GM18502 (cell line): ENCODE measurements at regions not wholly inside any gene's neighbourhood (a gene's known extent, or its start where the extent isn't known, plus 50 kb on each side); places are given as distances from the start of the nearest gene placed in this dataset.

Source experiments
- ATAC-seq: cut with Tn5 transposase; IDR thresholded peaks from one replicate; pipeline ENCODE4 v1.9.1; 2021; ENCODE audit warnings: mild to moderate bottlenecking; ENCODE audit not compliant: unreplicated experiment, poor library complexity

DNA sequence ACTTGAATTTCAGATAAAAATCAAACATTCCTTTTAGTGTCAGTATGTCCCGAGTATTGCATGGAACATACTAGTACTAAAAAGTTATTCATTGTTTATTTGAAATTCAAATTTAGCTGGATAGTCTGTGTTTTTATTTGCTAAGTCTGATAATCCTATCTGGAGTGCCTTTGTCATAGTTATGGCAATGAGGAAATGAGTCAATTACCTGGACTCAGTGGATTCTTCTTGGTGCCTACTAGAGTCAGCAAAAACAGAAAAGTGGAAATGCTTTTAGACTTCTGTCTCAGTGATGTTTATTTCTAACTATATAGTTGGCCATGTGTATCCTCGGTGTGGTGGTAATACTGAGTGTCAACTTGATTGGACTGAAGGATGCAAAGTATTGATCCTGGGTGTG lies 121.3 kb upstream of the EEF1E1 start:
- ATAC-seq, result no peak

DNA sequence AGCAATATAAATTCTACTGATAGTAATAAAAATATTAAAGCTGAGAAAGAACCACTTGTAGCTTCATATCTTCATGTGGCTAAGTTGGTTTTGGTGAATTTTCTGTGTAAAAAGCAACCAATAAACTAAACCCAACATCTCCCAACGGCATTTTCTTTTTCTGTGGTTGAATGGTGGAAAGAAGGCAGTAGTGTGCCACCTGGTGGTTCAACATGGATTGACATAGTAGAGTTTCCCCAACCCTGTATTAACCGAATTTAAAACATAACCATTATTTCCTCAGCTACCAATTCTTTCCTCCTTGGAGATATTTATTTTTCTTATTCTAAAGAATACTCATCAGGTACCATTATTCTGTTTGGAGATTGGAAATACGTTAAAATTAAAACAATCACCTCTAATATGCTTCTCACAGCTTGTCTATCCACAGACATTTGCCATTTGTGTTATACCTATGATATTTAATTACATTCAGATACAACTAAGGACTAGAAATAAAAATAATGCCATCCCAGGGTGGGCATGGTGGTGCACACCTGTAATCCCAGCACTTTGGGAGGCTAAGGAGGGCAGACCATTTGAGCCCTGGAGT lies 117.1 kb upstream of the EEF1E1 start:
- ATAC-seq, result peak; percentile 80

DNA sequence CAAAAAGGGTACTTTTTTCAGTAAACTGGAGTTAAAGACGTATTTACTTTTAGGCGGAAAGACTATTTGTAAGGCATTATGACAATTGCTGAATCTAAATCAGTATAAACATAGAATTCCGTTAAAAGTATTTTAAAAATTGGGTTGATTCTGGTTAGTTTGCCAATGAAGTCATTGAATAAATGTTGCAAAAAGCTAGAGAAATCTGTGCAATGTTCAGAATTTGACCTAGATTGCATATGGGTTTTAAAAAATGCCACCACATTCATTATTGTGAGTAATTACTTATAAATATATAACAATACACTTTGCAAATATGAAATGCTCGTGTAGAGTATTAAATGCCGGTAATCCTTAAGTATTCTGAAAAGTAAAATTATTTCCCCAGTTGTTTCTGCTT lies 116.5 kb upstream of the EEF1E1 start:
- no peak for ATAC-seq

- no peak for ATAC-seq
Observed at GRCh38 chr6:8215631-8216030, 113.3 kb upstream of the EEF1E1 start.

- ATAC-seq, result no peak
Observed at GRCh38 chr6:8213995-8214394, 111.6 kb upstream of the EEF1E1 start.

GRCh38 chr6:8212720-8213434 lies 110.5 kb upstream of the EEF1E1 start:
- ATAC-seq, result no peak

GRCh38 chr6:8207869-8208191 lies 105.5 kb upstream of the EEF1E1 start:
- ATAC-seq, result no peak

DNA sequence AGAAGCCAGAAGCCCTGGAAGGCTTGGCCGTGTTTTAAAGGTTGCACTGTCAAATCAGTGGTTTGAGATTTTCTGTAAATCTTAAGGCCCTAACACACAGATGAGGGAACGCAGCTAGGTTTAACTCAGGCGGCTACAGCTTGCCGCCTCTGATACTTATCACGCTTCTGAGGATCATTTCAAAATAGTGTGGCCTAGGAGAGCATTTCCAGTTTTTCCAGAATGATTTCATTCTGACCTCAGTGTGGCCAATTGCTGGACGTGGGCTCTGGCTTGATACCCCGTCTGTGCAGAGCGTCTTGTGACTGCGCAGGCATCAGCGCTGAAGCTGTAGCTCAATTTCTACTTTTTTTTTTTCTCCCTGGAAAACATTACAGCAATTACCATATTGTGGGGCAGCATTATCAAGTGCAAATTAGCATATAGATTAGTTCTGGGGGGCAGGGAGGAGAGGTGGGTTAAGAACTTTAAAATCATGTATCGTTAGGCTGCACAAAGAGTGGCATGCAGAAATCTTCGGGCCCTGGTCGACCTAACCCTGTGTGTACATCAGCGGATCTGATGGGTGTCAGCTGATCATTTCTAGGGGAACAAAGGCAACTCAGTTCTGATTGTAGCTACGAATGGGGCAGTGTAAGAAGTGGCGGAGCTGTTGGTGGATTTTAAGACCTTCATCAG lies 105.0 kb upstream of the EEF1E1 start:
- no peak for ATAC-seq

GRCh38 chr6:8203337-8203736 lies 101.0 kb upstream of the EEF1E1 start:
- ATAC-seq, result no peak

- ATAC-seq, result no peak
Observed at GRCh38 chr6:8201679-8202078, 99.3 kb upstream of the EEF1E1 start.

- no peak for ATAC-seq
Observed at GRCh38 chr6:8200255-8200654, 97.9 kb upstream of the EEF1E1 start.

DNA sequence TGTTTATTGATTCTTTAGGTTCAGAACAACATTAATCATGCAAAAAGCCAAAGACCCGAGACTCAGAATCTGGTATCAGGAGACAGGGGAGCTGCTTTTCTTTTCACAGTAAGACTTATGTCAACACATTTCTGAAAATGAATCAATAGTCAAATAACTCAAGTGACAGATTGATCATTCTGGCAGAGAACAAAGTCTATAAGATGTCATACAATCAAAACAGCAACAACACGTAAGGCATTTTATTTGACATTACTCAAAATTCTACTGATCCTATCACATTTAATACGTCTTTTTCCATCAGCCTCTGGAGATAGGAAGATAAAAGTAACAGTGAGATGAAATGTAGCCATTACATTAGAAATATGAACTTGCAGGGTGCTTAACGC lies 93.4 kb upstream of the EEF1E1 start:
- no peak for ATAC-seq

DNA sequence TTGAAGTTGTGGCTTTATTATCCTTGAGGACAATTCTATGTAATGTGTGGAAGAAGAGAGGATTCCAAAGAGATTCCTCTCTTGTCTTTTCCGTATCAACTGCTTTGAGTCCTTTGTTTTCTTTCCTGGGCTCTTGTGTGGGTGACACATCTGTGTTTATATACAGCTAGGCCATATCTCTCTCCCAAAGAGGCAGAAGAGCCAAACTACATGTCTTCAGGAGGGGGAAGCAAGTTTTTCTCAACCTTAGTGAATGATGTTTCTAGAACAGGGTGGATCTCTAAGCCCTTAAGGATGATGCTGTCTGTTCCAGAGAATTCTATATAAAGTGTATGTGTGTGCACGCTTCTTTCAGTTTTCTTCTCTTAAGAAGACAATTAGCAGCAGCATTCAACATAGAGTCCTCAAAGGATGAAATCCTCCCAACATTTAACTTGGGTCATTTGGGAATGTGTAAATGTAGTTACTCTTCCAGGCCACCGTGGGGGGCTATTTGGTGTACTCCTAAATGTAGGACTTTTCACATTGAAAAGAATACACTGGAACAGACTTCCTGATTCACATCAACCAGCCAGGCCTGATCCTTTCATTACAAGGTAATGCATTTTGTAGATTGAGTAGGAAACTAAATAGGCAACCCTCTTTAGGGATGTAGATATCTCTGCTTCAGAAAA lies 92.8 kb upstream of the EEF1E1 start:
- ATAC-seq, result no peak

DNA sequence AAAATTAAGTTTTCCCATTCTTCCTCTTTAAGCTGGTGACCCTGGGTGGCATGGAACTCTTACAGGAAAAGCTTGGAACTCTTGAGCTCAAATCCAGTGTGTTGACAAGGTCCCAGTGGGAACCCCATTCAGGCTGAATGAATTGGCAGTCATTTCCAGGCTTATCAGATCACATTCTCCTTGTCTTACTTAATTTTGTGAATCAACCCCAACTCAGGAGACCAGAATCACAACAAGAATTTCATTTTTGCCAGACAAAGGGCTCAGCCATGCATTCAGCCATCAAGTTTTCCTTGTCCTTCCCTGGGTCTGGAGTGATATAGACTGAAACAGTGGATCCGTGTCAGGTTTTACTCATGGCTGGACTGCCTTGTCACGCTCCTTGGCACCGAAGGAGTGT lies 92.1 kb upstream of the EEF1E1 start:
- ATAC-seq, result no peak

DNA sequence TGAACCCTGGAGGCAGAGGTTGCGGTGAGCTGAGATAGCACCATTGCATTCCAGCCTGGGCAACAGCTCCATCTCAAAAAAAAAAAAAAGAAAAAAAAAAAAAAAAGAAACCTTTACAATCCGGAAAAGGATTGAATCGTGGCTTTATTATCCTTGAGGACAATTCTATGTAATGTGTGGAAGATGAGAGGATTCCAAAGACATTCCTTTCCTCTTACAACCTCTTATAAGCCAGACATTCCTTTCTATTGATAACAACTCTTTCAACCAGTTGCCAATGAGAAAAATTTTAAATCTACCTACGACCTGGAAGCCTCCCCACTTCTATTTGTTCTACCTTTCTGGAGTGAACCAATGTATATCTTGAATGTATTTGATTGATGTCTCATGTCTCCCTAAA lies 91.2 kb upstream of the EEF1E1 start:
- ATAC-seq, result no peak

DNA sequence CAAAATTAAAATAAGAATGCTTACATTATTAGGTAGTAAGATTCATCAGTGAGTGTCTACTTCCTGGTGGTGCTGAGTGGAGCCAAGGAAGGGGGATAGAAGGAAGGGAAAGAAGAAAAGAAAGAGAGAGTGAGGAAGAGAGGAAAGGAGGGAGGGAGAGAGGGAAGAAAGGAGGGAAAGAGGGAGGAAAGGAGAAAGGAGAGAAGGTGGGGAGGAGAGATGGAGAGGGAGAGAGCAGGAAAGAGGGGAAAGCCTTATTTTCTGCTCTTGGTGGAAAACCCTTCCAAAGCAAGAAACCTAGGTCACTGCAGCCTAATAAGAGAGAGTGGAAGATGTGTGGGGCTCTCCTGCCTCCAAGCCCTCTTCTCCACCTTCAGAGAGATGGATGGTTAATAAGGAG lies 90.2 kb upstream of the EEF1E1 start:
- no peak for ATAC-seq

DNA sequence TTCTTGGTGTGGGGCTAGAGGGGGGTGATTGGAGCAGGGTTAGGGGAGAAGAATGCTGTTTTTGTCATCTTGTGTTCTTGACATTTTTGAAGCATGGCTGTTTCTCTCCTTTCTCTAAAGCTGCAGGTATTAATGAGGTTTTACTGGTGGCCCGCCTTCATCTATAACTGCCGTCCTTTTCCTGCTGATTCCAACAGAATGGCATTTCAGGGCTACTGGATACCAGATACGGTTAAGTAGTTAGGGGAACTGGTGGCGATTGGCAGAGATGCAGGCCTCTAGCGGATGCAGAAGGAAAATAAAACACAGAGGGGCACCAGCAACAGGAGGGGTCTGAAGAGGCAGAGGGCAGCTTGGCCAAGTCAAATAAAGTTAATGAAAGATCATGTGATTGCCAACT lies 89.7 kb upstream of the EEF1E1 start:
- ATAC-seq, result no peak

- ATAC-seq, result no peak
Observed at GRCh38 chr6:8191629-8192028, 89.3 kb upstream of the EEF1E1 start.

DNA sequence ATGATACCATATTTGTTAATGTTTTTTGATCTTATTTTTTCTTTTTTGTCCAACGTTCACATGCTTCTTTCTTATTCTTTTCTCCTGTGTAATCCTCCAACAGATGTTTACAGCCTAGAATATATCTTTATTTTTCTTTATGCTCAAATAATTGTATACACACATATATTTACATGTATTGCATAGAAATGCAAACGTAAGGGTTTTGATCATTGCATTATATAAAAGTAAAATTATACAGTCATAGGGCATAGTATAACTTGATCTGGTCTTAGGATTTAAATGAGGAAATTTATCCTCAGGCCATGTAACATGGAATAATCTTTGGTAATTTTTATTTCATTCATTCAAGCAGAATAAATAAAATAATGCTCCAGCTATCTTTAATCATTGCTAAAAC lies 84.9 kb upstream of the EEF1E1 start:
- no peak for ATAC-seq

- ATAC-seq, result no peak
Observed at GRCh38 chr6:8182902-8183665, 80.7 kb upstream of the EEF1E1 start.
